ENCODE measurements at regions not wholly inside any gene's neighbourhood (a gene's known extent, or its start where the extent isn't known, plus 50 kb on each side); places are given as distances from the start of the nearest gene placed in this dataset.

- TF ChIP-seq NR2C1 (IDR thresholded peaks at IDR 0.05) (no peak), NR2C1 (tag; IDR thresholded peaks at IDR 0.05) (no peak), ZNF766 (CRISPR knock-in tag; conservative IDR thresholded peaks at IDR 0.05) (peak; percentile 90), TEAD4 (IDR thresholded peaks at IDR 0.05; ENCODE audit: low read length) (peak; percentile 82), TEAD4 (CRISPR knock-in tag; IDR thresholded peaks at IDR 0.05; ENCODE audit: borderline replicate concordance) (no peak), STAT5A (IDR thresholded peaks at IDR 0.05; ENCODE audit: borderline replicate concordance, low read length) (peak; percentile 47; the same call in 1 of the 2 replicates), NFATC3 (IDR thresholded peaks at IDR 0.05) (no peak), SMAD4 (CRISPR knock-in tag; conservative IDR thresholded peaks at IDR 0.05) (0 out of 2 replicates have a peak, but pooled peaks have one; percentile 22), SMARCE1 (IDR thresholded peaks at IDR 0.05) (0 out of 2 replicates have a peak, but pooled peaks have one; percentile 25), CEBPB (tag; IDR thresholded peaks at IDR 0.05) (peak; percentile 82), MTA2 (IDR thresholded peaks at IDR 0.05; ENCODE audit: low read depth) (peak; percentile 35), ATF7 (IDR thresholded peaks at IDR 0.05) (peak; percentile 40; the same call in 1 of the 2 replicates), TCF3 (CRISPR knock-in tag; IDR thresholded peaks at IDR 0.05) (peak; percentile 74), ZNF12 (CRISPR knock-in tag; IDR thresholded peaks at IDR 0.05) (no peak), NCOR1 (IDR thresholded peaks at IDR 0.05) (peak; percentile 54; the same call in 1 of the 2 replicates), RAD21 (CRISPR knock-in tag; conservative IDR thresholded peaks at IDR 0.05 in 1 of 2, IDR thresholded peaks at IDR 0.05 in 1 of 2) (peak in 1 of 2 experiments; percentile 52; a peak in 2 of 4 replicates), TAL1 (IDR thresholded peaks at IDR 0.05) (peak; percentile 75), MTF1 (CRISPR knock-in tag; IDR thresholded peaks at IDR 0.05; ENCODE audit: borderline replicate concordance) (no peak), SMAD1 (IDR thresholded peaks at IDR 0.05; ENCODE audit: low read depth, low read length, partially characterized antibody) (peak; percentile 96), RHOXF2B (CRISPR knock-in tag; conservative IDR thresholded peaks at IDR 0.05) (no peak), KDM1A (IDR thresholded peaks at IDR 0.05) (0 out of 4 replicates have a peak, but pooled peaks of 1 of the 2 experiments have one; percentile 20), POLR2AphosphoS5 (IDR thresholded peaks at IDR 0.05; ENCODE audit: control insufficient read depth, insufficient read depth, low read depth, low read length) (peak; percentile 46; the same call in 1 of the 2 replicates), NFIC (IDR thresholded peaks at IDR 0.05) (peak; percentile 100)
- TF ChIP-seq, protein P1, sequence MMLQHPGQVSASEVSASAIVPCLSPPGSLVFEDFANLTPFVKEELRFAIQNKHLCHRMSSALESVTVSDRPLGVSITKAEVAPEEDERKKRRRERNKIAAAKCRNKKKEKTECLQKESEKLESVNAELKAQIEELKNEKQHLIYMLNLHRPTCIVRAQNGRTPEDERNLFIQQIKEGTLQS (IDR thresholded peaks at IDR 0.05), result 0 out of 2 replicates have a peak, but pooled peaks have one; percentile 8
- TF ChIP-seq, protein P1 (CRISPR knock-in tag; conservative IDR thresholded peaks at IDR 0.05), result no peak
These were observed 61.3 kb downstream of the GLUL start (continued) for GRCh38 chr1:182330303-182330702.

Data from K562 (cell line).